ENCODE measurements at regions not wholly inside any gene's neighbourhood (a gene's known extent, or its start where the extent isn't known, plus 50 kb on each side); places are given as distances from the start of the nearest gene placed in this dataset.

GRCh38 chr5:33261747-33262146 lies 179.0 kb upstream of the TARS1 start:
- ATAC-seq (no peak), DNase-seq (ENCODE audit: low spot score in 2 of 2) (no peak)
- no peak overlapping the region for H3K27ac Mint-ChIP-seq
- no peaks in the 10 kb centered on the region for H3K36me3 Mint-ChIP-seq
- no peaks in the 10 kb centered on the region for H3K4me1 Mint-ChIP-seq
- H3K9me3 Mint-ChIP-seq: peaks cover 17% of the 10 kb centered on the region
- H3K4me3 Mint-ChIP-seq: no peak overlapping the region

GRCh38 chr5:33267801-33268200 lies 173.0 kb upstream of the TARS1 start:
- DNase-seq (ENCODE audit: low spot score in 2 of 2) (no peak), ATAC-seq (no peak)
- H3K9me3 Mint-ChIP-seq: peaks cover 20% of the 10 kb centered on the region
- no peaks in the 10 kb centered on the region for H3K36me3 Mint-ChIP-seq
- H3K4me1 Mint-ChIP-seq: no peaks in the 10 kb centered on the region
- no peak overlapping the region for H3K27ac Mint-ChIP-seq
- H3K4me3 Mint-ChIP-seq: no peak overlapping the region

- Mint-ChIP-seq H3K27ac (no peak overlapping the region), H3K36me3 (no peaks in the 10 kb centered on the region), H3K4me3 (no peak overlapping the region), H3K9me3 (peaks cover 19% of the 10 kb centered on the region), H3K4me1 (no peaks in the 10 kb centered on the region)
- no peak for ATAC-seq
- no peak for DNase-seq (ENCODE audit: low spot score in 2 of 2)
Observed at GRCh38 chr5:33268374-33268773, 172.4 kb upstream of the TARS1 start.

- ATAC-seq (no peak), DNase-seq (ENCODE audit: low spot score in 2 of 2) (no peak)
Observed at GRCh38 chr5:33270671-33271070, 170.1 kb upstream of the TARS1 start.

GRCh38 chr5:33271606-33272005 lies 169.2 kb upstream of the TARS1 start:
- no peak for DNase-seq (ENCODE audit: low spot score in 2 of 2)
- H3K4me3 Mint-ChIP-seq: no peak overlapping the region

More at GRCh38 chr5:33270671-33271070, 170.1 kb upstream of the TARS1 start:
- no peak overlapping the region for H3K27ac Mint-ChIP-seq
- no peaks in the 10 kb centered on the region for H3K4me1 Mint-ChIP-seq
- H3K36me3 Mint-ChIP-seq: no peaks in the 10 kb centered on the region
- no peak overlapping the region for H3K4me3 Mint-ChIP-seq
- H3K9me3 Mint-ChIP-seq: peaks cover 3% of the 10 kb centered on the region

GRCh38 chr5:33272288-33272687 lies 168.5 kb upstream of the TARS1 start:
- no peaks in the 10 kb centered on the region for H3K36me3 Mint-ChIP-seq
- ATAC-seq (no peak), DNase-seq (ENCODE audit: low spot score in 2 of 2) (no peak)
- no peak overlapping the region for H3K4me3 Mint-ChIP-seq
- no peak overlapping the region for H3K27ac Mint-ChIP-seq
- no peaks in the 10 kb centered on the region for H3K4me1 Mint-ChIP-seq
- H3K9me3 Mint-ChIP-seq: peaks cover 3% of the 10 kb centered on the region

More at GRCh38 chr5:33271606-33272005, 169.2 kb upstream of the TARS1 start:
- no peaks in the 10 kb centered on the region for H3K4me1 Mint-ChIP-seq
- H3K36me3 Mint-ChIP-seq: no peaks in the 10 kb centered on the region
- H3K27ac Mint-ChIP-seq: no peak overlapping the region
- no peak for ATAC-seq
- H3K9me3 Mint-ChIP-seq: peaks cover 3% of the 10 kb centered on the region

- Mint-ChIP-seq H3K27ac (no peak overlapping the region), H3K36me3 (no peaks in the 10 kb centered on the region), H3K4me3 (no peak overlapping the region), H3K4me1 (no peaks in the 10 kb centered on the region), H3K9me3 (peaks cover 3% of the 10 kb centered on the region)
- no peak for ATAC-seq
- no peak for DNase-seq (ENCODE audit: low spot score in 2 of 2)
Observed at GRCh38 chr5:33273985-33274384, 166.8 kb upstream of the TARS1 start.

GRCh38 chr5:33275391-33275790 lies 165.4 kb upstream of the TARS1 start:
- no peaks in the 10 kb centered on the region for H3K36me3 Mint-ChIP-seq
- no peak for DNase-seq (ENCODE audit: low spot score in 2 of 2)
- H3K4me1 Mint-ChIP-seq: no peaks in the 10 kb centered on the region
- ATAC-seq: no peak
- H3K27ac Mint-ChIP-seq: no peak overlapping the region
- H3K9me3 Mint-ChIP-seq: peaks cover 3% of the 10 kb centered on the region
- no peak overlapping the region for H3K4me3 Mint-ChIP-seq

GRCh38 chr5:33275921-33276627 lies 164.7 kb upstream of the TARS1 start:
- Mint-ChIP-seq H3K27ac (no peak overlapping the region), H3K4me3 (no peak overlapping the region), H3K4me1 (no peaks in the 10 kb centered on the region), H3K36me3 (no peaks in the 10 kb centered on the region), H3K9me3 (peaks cover 3% of the 10 kb centered on the region)
- ATAC-seq (no peak), DNase-seq (ENCODE audit: low spot score in 2 of 2) (no peak)

GRCh38 chr5:33276628-33276950 lies 164.2 kb upstream of the TARS1 start:
- no peaks in the 10 kb centered on the region for H3K4me1 Mint-ChIP-seq

GRCh38 chr5:33277061-33277650 lies 163.6 kb upstream of the TARS1 start:
- no peak for DNase-seq (ENCODE audit: low spot score in 2 of 2)
- H3K4me3 Mint-ChIP-seq: no peak overlapping the region
- H3K4me1 Mint-ChIP-seq: no peaks in the 10 kb centered on the region
- peaks cover 3% of the 10 kb centered on the region for H3K9me3 Mint-ChIP-seq
- no peak overlapping the region for H3K27ac Mint-ChIP-seq
- no peaks in the 10 kb centered on the region for H3K36me3 Mint-ChIP-seq
- ATAC-seq: no peak

More at GRCh38 chr5:33276628-33276950, 164.2 kb upstream of the TARS1 start:
- ATAC-seq (no peak), DNase-seq (ENCODE audit: low spot score in 2 of 2) (no peak)
- no peaks in the 10 kb centered on the region for H3K36me3 Mint-ChIP-seq
- H3K4me3 Mint-ChIP-seq: no peak overlapping the region
- H3K27ac Mint-ChIP-seq: no peak overlapping the region
- H3K9me3 Mint-ChIP-seq: peaks cover 3% of the 10 kb centered on the region

- H3K9me3 Mint-ChIP-seq: no peaks in the 10 kb centered on the region
- no peak overlapping the region for H3K27ac Mint-ChIP-seq
- DNase-seq (ENCODE audit: low spot score in 2 of 2) (no peak), ATAC-seq (no peak)
- H3K4me1 Mint-ChIP-seq: no peaks in the 10 kb centered on the region
- H3K4me3 Mint-ChIP-seq: no peak overlapping the region
- H3K36me3 Mint-ChIP-seq: no peaks in the 10 kb centered on the region
Observed at GRCh38 chr5:33281431-33281843, 159.3 kb upstream of the TARS1 start.

- Mint-ChIP-seq H3K27ac (no peak overlapping the region), H3K9me3 (no peaks in the 10 kb centered on the region), H3K4me1 (no peaks in the 10 kb centered on the region), H3K4me3 (no peak overlapping the region), H3K36me3 (no peaks in the 10 kb centered on the region)
- DNase-seq (ENCODE audit: low spot score in 2 of 2): no peak
- no peak for ATAC-seq
Observed at GRCh38 chr5:33282157-33282556, 158.6 kb upstream of the TARS1 start.

- Mint-ChIP-seq H3K9me3 (no peaks in the 10 kb centered on the region), H3K4me1 (no peaks in the 10 kb centered on the region), H3K36me3 (no peaks in the 10 kb centered on the region), H3K27ac (no peak overlapping the region), H3K4me3 (no peak overlapping the region)
- no peak for DNase-seq (ENCODE audit: low spot score in 2 of 2)
- ATAC-seq: no peak
Observed at GRCh38 chr5:33282696-33283095, 158.1 kb upstream of the TARS1 start.

- no peaks in the 10 kb centered on the region for H3K4me1 Mint-ChIP-seq
- no peak overlapping the region for H3K4me3 Mint-ChIP-seq
- DNase-seq (ENCODE audit: low spot score in 2 of 2): no peak
- ATAC-seq: no peak
- no peaks in the 10 kb centered on the region for H3K36me3 Mint-ChIP-seq
- H3K9me3 Mint-ChIP-seq: no peaks in the 10 kb centered on the region
- H3K27ac Mint-ChIP-seq: no peak overlapping the region
Observed at GRCh38 chr5:33283243-33283642, 157.5 kb upstream of the TARS1 start.

GRCh38 chr5:33284681-33285080 lies 156.1 kb upstream of the TARS1 start:
- H3K4me3 Mint-ChIP-seq: no peak overlapping the region
- ATAC-seq: no peak
- no peaks in the 10 kb centered on the region for H3K9me3 Mint-ChIP-seq

More at GRCh38 chr5:33284681-33285080, 156.1 kb upstream of the TARS1 start:
- no peak for DNase-seq (ENCODE audit: low spot score in 2 of 2)
- Mint-ChIP-seq H3K4me1 (no peaks in the 10 kb centered on the region), H3K27ac (no peak overlapping the region), H3K36me3 (no peaks in the 10 kb centered on the region)
